K562 (cell line): ENCODE measurements at regions not wholly inside any gene's neighbourhood (a gene's known extent, or its start where the extent isn't known, plus 50 kb on each side); places are given as distances from the start of the nearest gene placed in this dataset.

Source experiments
- ATAC-seq: fragments of 200-7000 bp; cut with Tn5 transposase; 3 replicates; pipeline ENCODE4 v1.9.1; 2020; ENCODE audit warnings: moderate library complexity
- BruUV-seq: library from RNA; stranded (reverse); fragments of 400-500 nt; replicated peaks from 2 replicates; lab custom pipeline; 2021; lab: Mats Ljungman, UMichigan
- CTCF ChIA-PET: fragments of 300-600 bp; formaldehyde crosslinking; extraction: SDS; loops from one replicate; lab custom pipeline; 2021; ENCODE audit warnings: low intra/inter-chr PET ratio; lab: Yijun Ruan, JAX
- POLR2A ChIA-PET: fragments of 300-600, 350-650 bp; sonication (Branson Sonifier 250); formaldehyde crosslinking; extraction: SDS; loops from one replicate; lab custom pipeline; 2021; ENCODE audit warnings: antibody characterized with exemption, inconsistent platforms; lab: Yijun Ruan, JAX
- DNase-seq, 4 experiments: peaks; one replicate each; pipeline versions ENCODE4 v3.0.0 to v3.0.0-alpha.2; 2011 to 2018; ENCODE audit warnings: low spot score in 3 of 4, mixed read lengths in 3 of 4; ENCODE audit errors: extremely low read depth in 1 of 4
- FAIRE-seq: peaks from 2 replicates; lab custom pipeline; 2011; peaks lifted over from hg19 to GRCh38; lab: Jason Lieb, UNC
- H2AFZ ChIP-seq: 2 replicates; pipeline ENCODE4 v1.6.0; 2011; ENCODE audit warnings: low read depth, low read length, control low read depth, inconsistent platforms
- H3K27ac ChIP-seq: fragments of 200-600 bp; 3 replicates; pipeline ENCODE4 v1.8.0; 2011; ENCODE audit warnings: low read depth, mild to moderate bottlenecking, control low read depth, inconsistent platforms, low read length, moderate library complexity, mixed read lengths; ENCODE audit errors: extremely low read depth
- H3K27me3 ChIP-seq, 2 experiments: fragments of 300-600 bp in 1 of 2; 2 replicates in 1 of 2; 3 replicates in 1 of 2; pipeline versions ENCODE4 v1.6.0 to v1.8.0; 2011; ENCODE audit warnings: inconsistent platforms in 2 of 2, low read length in 2 of 2, mild to moderate bottlenecking in 1 of 2, mixed read lengths in 1 of 2, moderate library complexity in 1 of 2; ENCODE audit not compliant: control insufficient read depth in 2 of 2, insufficient read depth in 2 of 2
- H3K36me3 ChIP-seq: fragments of 300-600 bp; 3 replicates; pipeline ENCODE4 v1.8.0; 2011; ENCODE audit warnings: mild to moderate bottlenecking, low read length, inconsistent platforms; ENCODE audit not compliant: control insufficient read depth, insufficient read depth
- H3K4me1 ChIP-seq, 2 experiments: fragments of 200-600 bp in 1 of 2; replicated peaks in 1 of 2; 2 replicates in 1 of 2; 3 replicates in 1 of 2; pipeline versions ENCODE4 v1.5.1 to v1.8.0; 2011; ENCODE audit warnings: inconsistent platforms in 2 of 2, low read length in 2 of 2, mild to moderate bottlenecking in 1 of 2, mixed read lengths in 1 of 2, moderate library complexity in 1 of 2; ENCODE audit not compliant: control insufficient read depth in 2 of 2, insufficient read depth in 2 of 2
- H3K4me2 ChIP-seq: 2 replicates; pipeline ENCODE4 v1.6.1; 2011; ENCODE audit warnings: low read length, control low read depth, inconsistent platforms, mixed read lengths; ENCODE audit not compliant: insufficient read depth
- H3K4me3 ChIP-seq: fragments of 200-600 bp; sonication (generic), shearing (Covaris generic); 2 replicates; pipeline ENCODE4 v1.5.1; 2016; ENCODE audit warnings: control low read depth, inconsistent platforms
- H3K79me2 ChIP-seq: fragments of 200-600 bp; 3 replicates; pipeline ENCODE4 v1.8.0; 2011; ENCODE audit warnings: low read length, inconsistent platforms; ENCODE audit not compliant: control insufficient read depth, insufficient read depth
- H3K9ac ChIP-seq, 2 experiments: 2 replicates each; pipeline versions ENCODE4 v1.6.0 to v1.6.1; 2011; ENCODE audit warnings: low read depth in 2 of 2, low read length in 2 of 2, control low read depth in 1 of 2, inconsistent platforms in 1 of 2, mild to moderate bottlenecking in 1 of 2, mixed read lengths in 1 of 2; ENCODE audit not compliant: insufficient read depth in 1 of 2
- H3K9me1 ChIP-seq: one replicate; pipeline ENCODE4 v1.6.0; 2011; ENCODE audit warnings: inconsistent platforms, mild to moderate bottlenecking, low read length, moderate library complexity; ENCODE audit not compliant: control insufficient read depth, insufficient read depth
- H3K9me3 ChIP-seq: replicated peaks from 2 replicates; pipeline ENCODE4 v1.5.1; 2011; ENCODE audit warnings: low read depth, low read length, inconsistent platforms; ENCODE audit not compliant: control insufficient read depth, insufficient read depth
- H4K20me1 ChIP-seq: replicated peaks from 2 replicates; pipeline ENCODE4 v1.6.1; 2011; ENCODE audit warnings: low read length, inconsistent platforms, mixed read lengths; ENCODE audit not compliant: control insufficient read depth, insufficient read depth
- GATAD2A ChIP-seq: fragments of 450-650 bp; IDR thresholded peaks from 2 replicates; pipeline ENCODE4 v1.6.1; 2017
- NR3C1 ChIP-seq: sonication (generic); formaldehyde crosslinking; IDR thresholded peaks from 2 replicates; pipeline ENCODE4 v1.8.1; 2022; ENCODE audit warnings: missing genetic modification reagents
- SPI1 ChIP-seq: IDR thresholded peaks from 2 replicates; pipeline ENCODE4 v1.6.1; 2011; ENCODE audit warnings: low read depth, low read length, control low read depth, borderline replicate concordance
- ZNF263 ChIP-seq: sonication (generic); formaldehyde crosslinking; IDR thresholded peaks from 2 replicates; pipeline ENCODE4 v1.8.0; 2022; ENCODE audit warnings: mild to moderate bottlenecking, missing genetic modification reagents, borderline replicate concordance
- WGBS: fragments of 100-300 bp; shearing (Covaris generic); methylation state at CpG from one replicate; pipeline ENCODE4 v1.1.6; 2016; ENCODE audit warnings: low coverage, mixed read lengths; ENCODE audit not compliant: insufficient coverage; ENCODE audit errors: missing lambda C conversion rate; 5-methylcytosine and 5-hydroxymethylcytosine counted together
- in situ Hi-C: fragments of 300-500 bp; cut with MboI; formaldehyde crosslinking; loops from 4 replicates; pipeline ENCODE4 v1.15.0; 2018; ENCODE audit warnings: inconsistent platforms, mixed read lengths
- intact Hi-C: fragments of 100-400 bp; cut with micrococcal nuclease; formaldehyde crosslinking; loops from 2 replicates; pipeline ENCODE4 v1.14.2; 2022
- TF ChIP-seq, protein P1 (sequence below): sonication (generic); formaldehyde crosslinking; IDR thresholded peaks from 2 replicates; pipeline ENCODE4 v1.8.0; 2022; ENCODE audit warnings: mild to moderate bottlenecking, low read depth, missing genetic modification reagents
- TF ChIP-seq, protein P2 (sequence below), 2 experiments: fragments of 450-650 bp in 1 of 2; sonication (generic) in 1 of 2; formaldehyde crosslinking in 1 of 2; IDR thresholded peaks; 2 replicates each; pipeline versions ENCODE4 v1.7.1 to v1.9.0; 2016 to 2022; ENCODE audit warnings: inconsistent platforms in 1 of 2, mild to moderate bottlenecking in 1 of 2, missing genetic modification reagents in 1 of 2
- TF ChIP-seq, protein P3 (sequence below), 2 experiments: fragments of 450-650 bp in 1 of 2; IDR thresholded peaks; 2 replicates each; pipeline ENCODE4 v1.6.1; 2011 to 2017; ENCODE audit warnings: low read depth in 2 of 2, antibody characterized with exemption in 1 of 2, borderline replicate concordance in 1 of 2, low read length in 1 of 2, mild to moderate bottlenecking in 1 of 2, mixed read lengths in 1 of 2; ENCODE audit not compliant: control insufficient read depth in 1 of 2

DNA sequence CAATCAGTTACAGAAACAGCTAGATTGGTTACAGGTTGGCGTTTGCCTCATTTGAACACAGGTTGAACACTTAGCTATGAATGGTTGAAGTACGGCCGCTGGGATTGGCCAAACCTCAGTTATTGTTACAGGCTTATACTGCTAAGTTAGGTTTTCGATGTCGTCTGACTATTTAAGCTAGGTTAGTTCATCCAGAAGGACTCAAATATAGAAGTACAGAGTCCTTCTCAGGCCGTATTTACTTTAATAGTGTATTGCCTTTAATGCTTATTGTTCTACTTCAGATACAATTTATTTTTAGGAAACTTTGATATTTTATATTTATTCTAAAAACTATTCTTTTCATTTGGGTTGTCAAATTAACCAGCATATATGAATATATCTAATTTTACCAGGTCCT is 334.7 kb downstream of the FAT4 start:
- no peaks in the 10 kb centered on the region for H4K20me1 ChIP-seq
- no peak overlapping the region for H3K4me2 ChIP-seq
- BruUV-seq, result no TSS peak
- WGBS, result 2% methylated on average over 6 of the region's 6 CpGs
- H3K9ac ChIP-seq, result no peak overlapping the region
- no peak overlapping the region for H3K27ac ChIP-seq
- H2AFZ ChIP-seq, result no peak overlapping the region
- ATAC-seq (no peak), DNase-seq (no peak), FAIRE-seq (no peak)
- in situ Hi-C loops (no loop called here), intact Hi-C loops (no loop called here)
- H3K9me3 ChIP-seq, result no peaks in the 10 kb centered on the region
- ChIA-PET CTCF (no interaction called here), POLR2A (no interaction called here)
- H3K9me1 ChIP-seq, result no peaks in the 10 kb centered on the region
- H3K79me2 ChIP-seq, result no peaks in the 10 kb centered on the region
- H3K4me3 ChIP-seq, result no peak overlapping the region
- peaks cover 0 to 6% of the 10 kb centered on the region in 2 experiments; a peak in 2 of 5 replicates for H3K4me1 ChIP-seq
- no peaks in the 10 kb centered on the region for H3K36me3 ChIP-seq
- no peaks in the 10 kb centered on the region for H3K27me3 ChIP-seq
- TF ChIP-seq NR3C1 (CRISPR knock-in tag) (no peak), SPI1 (no peak), ZNF263 (CRISPR knock-in tag) (no peak), GATAD2A (no peak)
- TF ChIP-seq, protein P1, sequence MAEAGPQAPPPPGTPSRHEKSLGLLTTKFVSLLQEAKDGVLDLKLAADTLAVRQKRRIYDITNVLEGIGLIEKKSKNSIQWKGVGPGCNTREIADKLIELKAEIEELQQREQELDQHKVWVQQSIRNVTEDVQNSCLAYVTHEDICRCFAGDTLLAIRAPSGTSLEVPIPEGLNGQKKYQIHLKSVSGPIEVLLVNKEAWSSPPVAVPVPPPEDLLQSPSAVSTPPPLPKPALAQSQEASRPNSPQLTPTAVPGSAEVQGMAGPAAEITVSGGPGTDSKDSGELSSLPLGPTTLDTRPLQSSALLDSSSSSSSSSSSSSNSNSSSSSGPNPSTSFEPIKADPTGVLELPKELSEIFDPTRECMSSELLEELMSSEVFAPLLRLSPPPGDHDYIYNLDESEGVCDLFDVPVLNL (CRISPR knock-in tag), result no peak
- TF ChIP-seq, protein P2, sequence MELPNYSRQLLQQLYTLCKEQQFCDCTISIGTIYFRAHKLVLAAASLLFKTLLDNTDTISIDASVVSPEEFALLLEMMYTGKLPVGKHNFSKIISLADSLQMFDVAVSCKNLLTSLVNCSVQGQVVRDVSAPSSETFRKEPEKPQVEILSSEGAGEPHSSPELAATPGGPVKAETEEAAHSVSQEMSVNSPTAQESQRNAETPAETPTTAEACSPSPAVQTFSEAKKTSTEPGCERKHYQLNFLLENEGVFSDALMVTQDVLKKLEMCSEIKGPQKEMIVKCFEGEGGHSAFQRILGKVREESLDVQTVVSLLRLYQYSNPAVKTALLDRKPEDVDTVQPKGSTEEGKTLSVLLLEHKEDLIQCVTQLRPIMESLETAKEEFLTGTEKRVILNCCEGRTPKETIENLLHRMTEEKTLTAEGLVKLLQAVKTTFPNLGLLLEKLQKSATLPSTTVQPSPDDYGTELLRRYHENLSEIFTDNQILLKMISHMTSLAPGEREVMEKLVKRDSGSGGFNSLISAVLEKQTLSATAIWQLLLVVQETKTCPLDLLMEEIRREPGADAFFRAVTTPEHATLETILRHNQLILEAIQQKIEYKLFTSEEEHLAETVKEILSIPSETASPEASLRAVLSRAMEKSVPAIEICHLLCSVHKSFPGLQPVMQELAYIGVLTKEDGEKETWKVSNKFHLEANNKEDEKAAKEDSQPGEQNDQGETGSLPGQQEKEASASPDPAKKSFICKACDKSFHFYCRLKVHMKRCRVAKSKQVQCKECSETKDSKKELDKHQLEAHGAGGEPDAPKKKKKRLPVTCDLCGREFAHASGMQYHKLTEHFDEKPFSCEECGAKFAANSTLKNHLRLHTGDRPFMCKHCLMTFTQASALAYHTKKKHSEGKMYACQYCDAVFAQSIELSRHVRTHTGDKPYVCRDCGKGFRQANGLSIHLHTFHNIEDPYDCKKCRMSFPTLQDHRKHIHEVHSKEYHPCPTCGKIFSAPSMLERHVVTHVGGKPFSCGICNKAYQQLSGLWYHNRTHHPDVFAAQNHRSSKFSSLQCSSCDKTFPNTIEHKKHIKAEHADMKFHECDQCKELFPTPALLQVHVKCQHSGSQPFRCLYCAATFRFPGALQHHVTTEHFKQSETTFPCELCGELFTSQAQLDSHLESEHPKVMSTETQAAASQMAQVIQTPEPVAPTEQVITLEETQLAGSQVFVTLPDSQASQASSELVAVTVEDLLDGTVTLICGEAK (IDR thresholded peaks at IDR 0.05), result no peak
- TF ChIP-seq, protein P2 (CRISPR knock-in tag; IDR thresholded peaks at IDR 0.05), result no peak
- TF ChIP-seq, protein P3, sequence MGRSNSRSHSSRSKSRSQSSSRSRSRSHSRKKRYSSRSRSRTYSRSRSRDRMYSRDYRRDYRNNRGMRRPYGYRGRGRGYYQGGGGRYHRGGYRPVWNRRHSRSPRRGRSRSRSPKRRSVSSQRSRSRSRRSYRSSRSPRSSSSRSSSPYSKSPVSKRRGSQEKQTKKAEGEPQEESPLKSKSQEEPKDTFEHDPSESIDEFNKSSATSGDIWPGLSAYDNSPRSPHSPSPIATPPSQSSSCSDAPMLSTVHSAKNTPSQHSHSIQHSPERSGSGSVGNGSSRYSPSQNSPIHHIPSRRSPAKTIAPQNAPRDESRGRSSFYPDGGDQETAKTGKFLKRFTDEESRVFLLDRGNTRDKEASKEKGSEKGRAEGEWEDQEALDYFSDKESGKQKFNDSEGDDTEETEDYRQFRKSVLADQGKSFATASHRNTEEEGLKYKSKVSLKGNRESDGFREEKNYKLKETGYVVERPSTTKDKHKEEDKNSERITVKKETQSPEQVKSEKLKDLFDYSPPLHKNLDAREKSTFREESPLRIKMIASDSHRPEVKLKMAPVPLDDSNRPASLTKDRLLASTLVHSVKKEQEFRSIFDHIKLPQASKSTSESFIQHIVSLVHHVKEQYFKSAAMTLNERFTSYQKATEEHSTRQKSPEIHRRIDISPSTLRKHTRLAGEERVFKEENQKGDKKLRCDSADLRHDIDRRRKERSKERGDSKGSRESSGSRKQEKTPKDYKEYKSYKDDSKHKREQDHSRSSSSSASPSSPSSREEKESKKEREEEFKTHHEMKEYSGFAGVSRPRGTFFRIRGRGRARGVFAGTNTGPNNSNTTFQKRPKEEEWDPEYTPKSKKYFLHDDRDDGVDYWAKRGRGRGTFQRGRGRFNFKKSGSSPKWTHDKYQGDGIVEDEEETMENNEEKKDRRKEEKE (IDR thresholded peaks at IDR 0.05; ENCODE audit: borderline replicate concordance in 1 of 2, control insufficient read depth in 1 of 2, low read depth in 2 of 2, low read length in 1 of 2), result no peak
